ENCODE measurements at regions not wholly inside any gene's neighbourhood (a gene's known extent, or its start where the extent isn't known, plus 50 kb on each side); places are given as distances from the start of the nearest gene placed in this dataset.

- TF ChIP-seq EZH2phosphoT487 (IDR thresholded peaks at IDR 0.05; ENCODE audit: borderline replicate concordance), result no peak
- TF ChIP-seq CTCF (conservative IDR thresholded peaks at IDR 0.05; ENCODE audit: low read length), result no peak
- Histone ChIP-seq H3K27me3 (ENCODE audit: insufficient read depth, low read length, poor library complexity, severe bottlenecking) (no peaks in the 10 kb centered on the region), H3K4me1 (ENCODE audit: insufficient read depth, low read length, poor library complexity, severe bottlenecking) (no peaks in the 10 kb centered on the region), H3K9me3 (ENCODE audit: insufficient read depth, low read depth, low read length) (no peaks in the 10 kb centered on the region), H3F3A (ENCODE audit: low read depth) (no peaks in the 10 kb centered on the region), H2AFZ (ENCODE audit: low read length) (peak overlapping the region; percentile 80), H3K36me3 (ENCODE audit: insufficient read depth, low read length) (no peaks in the 10 kb centered on the region), H3K9ac (ENCODE audit: low read depth, low read length, poor library complexity, severe bottlenecking) (no peak overlapping the region), H3K4me2 (ENCODE audit: low read depth, low read length, poor library complexity, severe bottlenecking) (no peak overlapping the region), H4K20me1 (ENCODE audit: insufficient read depth, low read length, poor library complexity, severe bottlenecking) (no peaks in the 10 kb centered on the region), H3K4me3 (ENCODE audit: low read length, poor library complexity, severe bottlenecking) (no peak overlapping the region), H3K79me2 (ENCODE audit: insufficient read depth, low read length) (no peaks in the 10 kb centered on the region), H3K9me2 (replicated peaks; ENCODE audit: low read depth, low read length) (no peaks in the 10 kb centered on the region)
Measured at GRCh38 chr14:103214461-103214958, 91.2 kb downstream of the TNFAIP2 start.

DNA sequence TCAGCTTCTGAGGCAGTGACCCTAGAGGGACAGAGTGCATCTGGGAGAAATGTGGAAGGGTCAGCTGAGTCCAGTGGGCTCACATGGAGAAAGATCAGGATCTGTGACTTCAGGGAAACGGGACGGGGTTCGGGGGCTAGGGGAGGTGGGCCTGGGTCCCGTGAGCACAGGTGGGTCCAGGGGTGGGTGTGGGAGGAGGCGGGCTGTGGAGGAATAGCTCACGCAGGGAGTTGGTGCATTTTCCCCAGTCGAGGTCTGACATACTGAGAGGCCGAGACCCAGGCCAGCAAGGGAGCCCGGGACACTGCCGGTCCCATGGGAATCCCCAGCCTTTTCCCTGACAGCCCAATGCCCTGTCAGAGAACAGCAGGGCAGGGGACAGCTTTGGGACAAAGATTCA lies 93.1 kb downstream of the TNFAIP2 start:
- H3F3A ChIP-seq (ENCODE audit: low read depth), result no peaks in the 10 kb centered on the region
- H3K9me2 ChIP-seq (replicated peaks; ENCODE audit: low read depth, low read length), result no peaks in the 10 kb centered on the region
- H3K27me3 ChIP-seq (ENCODE audit: insufficient read depth, low read length, poor library complexity, severe bottlenecking), result no peaks in the 10 kb centered on the region
- no peak overlapping the region for H3K9ac ChIP-seq (ENCODE audit: low read depth, low read length, poor library complexity, severe bottlenecking)
- no peaks in the 10 kb centered on the region for H3K36me3 ChIP-seq (ENCODE audit: insufficient read depth, low read length)
- no peaks in the 10 kb centered on the region for H3K9me3 ChIP-seq (ENCODE audit: insufficient read depth, low read depth, low read length)
- no peaks in the 10 kb centered on the region for H3K4me1 ChIP-seq (ENCODE audit: insufficient read depth, low read length, poor library complexity, severe bottlenecking)
- no peaks in the 10 kb centered on the region for H3K79me2 ChIP-seq (ENCODE audit: insufficient read depth, low read length)
- H3K4me3 ChIP-seq (ENCODE audit: low read length, poor library complexity, severe bottlenecking), result no peak overlapping the region
- no peaks in the 10 kb centered on the region for H4K20me1 ChIP-seq (ENCODE audit: insufficient read depth, low read length, poor library complexity, severe bottlenecking)
- no peak overlapping the region for H3K4me2 ChIP-seq (ENCODE audit: low read depth, low read length, poor library complexity, severe bottlenecking)
- H2AFZ ChIP-seq (ENCODE audit: low read length), result no peak overlapping the region
- no peak for TF ChIP-seq CTCF (conservative IDR thresholded peaks at IDR 0.05; ENCODE audit: low read length)
- TF ChIP-seq EZH2phosphoT487 (IDR thresholded peaks at IDR 0.05; ENCODE audit: borderline replicate concordance), result no peak

GRCh38 chr14:103216857-103217256 lies 93.6 kb downstream of the TNFAIP2 start:
- no peaks in the 10 kb centered on the region for H3K27me3 ChIP-seq (ENCODE audit: insufficient read depth, low read length, poor library complexity, severe bottlenecking)
- H3K4me2 ChIP-seq (ENCODE audit: low read depth, low read length, poor library complexity, severe bottlenecking), result no peak overlapping the region

More at GRCh38 chr14:103216857-103217256, 93.6 kb downstream of the TNFAIP2 start:
- no peak overlapping the region for H3K4me3 ChIP-seq (ENCODE audit: low read length, poor library complexity, severe bottlenecking)
- H3K9ac ChIP-seq (ENCODE audit: low read depth, low read length, poor library complexity, severe bottlenecking), result no peak overlapping the region
- TF ChIP-seq CTCF (conservative IDR thresholded peaks at IDR 0.05; ENCODE audit: low read length) (no peak), EZH2phosphoT487 (IDR thresholded peaks at IDR 0.05; ENCODE audit: borderline replicate concordance) (no peak)
- H3K36me3 ChIP-seq (ENCODE audit: insufficient read depth, low read length), result no peaks in the 10 kb centered on the region
- no peaks in the 10 kb centered on the region for H4K20me1 ChIP-seq (ENCODE audit: insufficient read depth, low read length, poor library complexity, severe bottlenecking)
- no peaks in the 10 kb centered on the region for H3K79me2 ChIP-seq (ENCODE audit: insufficient read depth, low read length)
- H3K9me2 ChIP-seq (replicated peaks; ENCODE audit: low read depth, low read length), result no peaks in the 10 kb centered on the region
- H3K9me3 ChIP-seq (ENCODE audit: insufficient read depth, low read depth, low read length), result no peaks in the 10 kb centered on the region
- H3F3A ChIP-seq (ENCODE audit: low read depth), result no peaks in the 10 kb centered on the region
- H2AFZ ChIP-seq (ENCODE audit: low read length), result no peak overlapping the region
- no peaks in the 10 kb centered on the region for H3K4me1 ChIP-seq (ENCODE audit: insufficient read depth, low read length, poor library complexity, severe bottlenecking)
